ENCODE measurements at regions not wholly inside any gene's neighbourhood (a gene's known extent, or its start where the extent isn't known, plus 50 kb on each side); places are given as distances from the start of the nearest gene placed in this dataset.

GRCh38 chr7:17422966-17423365 is 124.5 kb downstream of the AHR start:
- no peak for DNase-seq (ENCODE audit: insufficient read length, low spot score)
- no peak for FAIRE-seq
- TF ChIP-seq CTCF (IDR thresholded peaks at IDR 0.05; ENCODE audit: insufficient read depth, missing control alignments): no peak

GRCh38 chr7:17427924-17428323 is 129.5 kb downstream of the AHR start:
- no peak for FAIRE-seq
- TF ChIP-seq CTCF (IDR thresholded peaks at IDR 0.05; ENCODE audit: insufficient read depth, missing control alignments): no peak
- no peak for DNase-seq (ENCODE audit: insufficient read length, low spot score)

- DNase-seq (ENCODE audit: insufficient read length, low spot score) (no peak), FAIRE-seq (no peak)
Observed at GRCh38 chr7:17429579-17429978, 131.1 kb downstream of the AHR start.

GRCh38 chr7:17432793-17433192 is 134.3 kb downstream of the AHR start:
- DNase-seq (ENCODE audit: insufficient read length, low spot score) (no peak), FAIRE-seq (no peak)
- TF ChIP-seq CTCF (IDR thresholded peaks at IDR 0.05; ENCODE audit: insufficient read depth, missing control alignments): no peak

More at GRCh38 chr7:17429579-17429978, 131.1 kb downstream of the AHR start:
- no peak for TF ChIP-seq CTCF (IDR thresholded peaks at IDR 0.05; ENCODE audit: insufficient read depth, missing control alignments)

- FAIRE-seq: no peak
Observed at GRCh38 chr7:17434191-17434590, 135.7 kb downstream of the AHR start.

GRCh38 chr7:17434841-17435692 is 136.6 kb downstream of the AHR start:
- DNase-seq (ENCODE audit: insufficient read length, low spot score): no peak
- FAIRE-seq: no peak
- no peak for TF ChIP-seq CTCF (IDR thresholded peaks at IDR 0.05; ENCODE audit: insufficient read depth, missing control alignments)

More at GRCh38 chr7:17434191-17434590, 135.7 kb downstream of the AHR start:
- DNase-seq (ENCODE audit: insufficient read length, low spot score): no peak
- no peak for TF ChIP-seq CTCF (IDR thresholded peaks at IDR 0.05; ENCODE audit: insufficient read depth, missing control alignments)

- TF ChIP-seq CTCF (IDR thresholded peaks at IDR 0.05; ENCODE audit: insufficient read depth, missing control alignments): no peak
- no peak for DNase-seq (ENCODE audit: insufficient read length, low spot score)
- FAIRE-seq: no peak
Observed at GRCh38 chr7:17436126-17436525, 137.7 kb downstream of the AHR start.
